HG03066 (cell line): ENCODE measurements at regions not wholly inside any gene's neighbourhood (a gene's known extent, or its start where the extent isn't known, plus 50 kb on each side); places are given as distances from the start of the nearest gene placed in this dataset.
A peak's percentile ranks its signal among the peaks of the same experiment; 100 is the strongest.

Experiments used
- ATAC-seq: cut with Tn5 transposase; IDR thresholded peaks from one replicate; pipeline ENCODE4 v1.9.1; 2021; ENCODE audit warnings: low read depth; ENCODE audit not compliant: unreplicated experiment

- no peak for ATAC-seq
Observed at GRCh38 chr18:31246460-31246859, 71.5 kb upstream of the DSG1 start.

- ATAC-seq, result no peak
Observed at GRCh38 chr18:31247574-31248199, 70.3 kb upstream of the DSG1 start.

GRCh38 chr18:31248783-31249521 lies 69.0 kb upstream of the DSG1 start:
- ATAC-seq, result no peak

- ATAC-seq, result no peak
Observed at GRCh38 chr18:31250902-31251301, 67.1 kb upstream of the DSG1 start.

GRCh38 chr18:31252522-31252921 lies 65.4 kb upstream of the DSG1 start:
- no peak for ATAC-seq

GRCh38 chr18:31255953-31256352 lies 62.0 kb upstream of the DSG1 start:
- no peak for ATAC-seq

- ATAC-seq, result no peak
Observed at GRCh38 chr18:31258789-31259188, 59.2 kb upstream of the DSG1 start.

- no peak for ATAC-seq
Observed at GRCh38 chr18:31261792-31262582, 56.0 kb upstream of the DSG1 start.

GRCh38 chr18:31267823-31268481 lies 50.0 kb upstream of the DSG1 start:
- ATAC-seq, result peak; percentile 48
